ENCODE measurements at regions not wholly inside any gene's neighbourhood (a gene's known extent, or its start where the extent isn't known, plus 50 kb on each side); places are given as distances from the start of the nearest gene placed in this dataset.

GRCh38 chr5:12019306-12019705, 115.1 kb upstream of the CTNND2 start:
- no peak overlapping the region for H3K4me2 ChIP-seq (ENCODE audit: insufficient read depth in 1 of 2, low read depth in 2 of 2, low read length in 2 of 2)
- no peak overlapping the region for H4K5ac ChIP-seq (ENCODE audit: insufficient read length, low read depth, low read length)
- H2BK5ac ChIP-seq (ENCODE audit: low read depth, low read length): no peak overlapping the region
- H2BK15ac ChIP-seq (ENCODE audit: low read length): no peak overlapping the region
- no peak overlapping the region for H3K23ac ChIP-seq (ENCODE audit: insufficient read length)
- H3K4me1 ChIP-seq (replicated peaks in 1 of 4; ENCODE audit: control insufficient read depth in 3 of 4, insufficient read depth in 4 of 4, low read length in 3 of 4): no peaks in the 10 kb centered on the region; a peak in 2 of 7 replicates
- no peak overlapping the region for H2AFZ ChIP-seq (ENCODE audit: low read length)
- no peak overlapping the region for H3K4ac ChIP-seq (replicated peaks; ENCODE audit: insufficient read length, low read depth, low read length)
- 100% methylated on average over 1 of the region's 1 CpG; no CpG with 5 or more reads in 1 of the 2 experiments for WGBS, 2 experiments (ENCODE audit: extremely low coverage in 1 of 2, insufficient coverage in 1 of 2, insufficient read length in 1 of 2, insufficient replicate concordance in 2 of 2, low coverage in 1 of 2, low lambda C conversion rate in 2 of 2, missing lambda C conversion rate in 1 of 2)
- H3K56ac ChIP-seq (replicated peaks; ENCODE audit: insufficient read length, low read depth, low read length): no peak overlapping the region
- no peak overlapping the region for H3K27ac ChIP-seq (ENCODE audit: low read depth, low read length)
- TF ChIP-seq ASH2L (IDR thresholded peaks at IDR 0.05; ENCODE audit: low read length): no peak
- no peak for TF ChIP-seq KDM4A (IDR thresholded peaks at IDR 0.05; ENCODE audit: low read depth, low read length, severe bottlenecking)
- TF ChIP-seq CHD1 (IDR thresholded peaks at IDR 0.05; ENCODE audit: low read depth, low read length): no peak
- no peak for TF ChIP-seq MAFK (IDR thresholded peaks at IDR 0.05; ENCODE audit: low read depth, low read length)
- TF ChIP-seq NANOG (IDR thresholded peaks at IDR 0.05; ENCODE audit: insufficient read depth, low read depth, low read length, poor library complexity, severe bottlenecking): no peak
- TF ChIP-seq SIX5 (IDR thresholded peaks at IDR 0.05; ENCODE audit: low read depth, low read length): no peak
- TF ChIP-seq CREB1 (IDR thresholded peaks at IDR 0.05): no peak
- TF ChIP-seq NRF1 (IDR thresholded peaks at IDR 0.05; ENCODE audit: low read depth, low read length): no peak
- H3K27me3 ChIP-seq (replicated peaks in 1 of 4; ENCODE audit: control insufficient read depth in 3 of 4, extremely low read depth in 1 of 4, insufficient read depth in 3 of 4, low read length in 3 of 4): no peaks in the 10 kb centered on the region
- no peaks in the 10 kb centered on the region for H4K20me1 ChIP-seq (replicated peaks in 1 of 2; ENCODE audit: control insufficient read depth in 1 of 2, insufficient read depth in 2 of 2, low read length in 2 of 2)
- H3K18ac ChIP-seq (ENCODE audit: extremely low read depth, low read length): no peak overlapping the region
- H3K79me2 ChIP-seq (ENCODE audit: control insufficient read depth in 1 of 2, insufficient read depth in 2 of 2, low read length in 2 of 2): no peaks in the 10 kb centered on the region
- DNase-seq (ENCODE audit: low read depth in 1 of 2, low spot score in 2 of 2): no peak
- H3K23me2 ChIP-seq (ENCODE audit: low read depth, low read length): no peaks in the 10 kb centered on the region
- H2AK5ac ChIP-seq (ENCODE audit: low read depth, low read length): no peak overlapping the region
- H3K14ac ChIP-seq (ENCODE audit: insufficient read length): no peak overlapping the region
- no peak for FAIRE-seq
- H3K79me1 ChIP-seq (ENCODE audit: low read depth, low read length): no peaks in the 10 kb centered on the region
- POLR2A ChIA-PET (ENCODE audit: partially characterized antibody): no interaction called here
- no peak overlapping the region for H3K9ac ChIP-seq (replicated peaks in 1 of 4; ENCODE audit: extremely low read depth in 1 of 4, low read depth in 3 of 4, low read length in 3 of 4)
- H2BK20ac ChIP-seq (ENCODE audit: low read length): no peak overlapping the region
- H4K91ac ChIP-seq (replicated peaks; ENCODE audit: insufficient read length, low read length): no peak overlapping the region
- H3K9me3 ChIP-seq (ENCODE audit: insufficient read depth in 2 of 2, low read depth in 1 of 2, low read length in 1 of 2): no peaks in the 10 kb centered on the region
- H2BK12ac ChIP-seq (ENCODE audit: low read depth, low read length): no peak overlapping the region
- no peak overlapping the region for H3K4me3 ChIP-seq (ENCODE audit: extremely low read depth in 1 of 4, insufficient read depth in 2 of 4, low read depth in 3 of 4, low read length in 4 of 4)
- no peaks in the 10 kb centered on the region for H3K36me3 ChIP-seq (ENCODE audit: control insufficient read depth in 2 of 4, insufficient read depth in 4 of 4, low read length in 3 of 4)
- CTCF ChIA-PET (ENCODE audit: partially characterized antibody): interaction anchor here (1.1 to 2.2 kb wide), 4 partner anchors 8 to 1031 kb away, joined by 3 to 4 read pairs (median 4); no protein-coding TSS in a partner anchor
- H2BK120ac ChIP-seq (replicated peaks; ENCODE audit: low read depth, low read length): no peak overlapping the region
- no peak overlapping the region for H4K8ac ChIP-seq (ENCODE audit: extremely low read depth, insufficient read depth, low read length)

Data from H1 (cell line).